K562 (cell line): ENCODE measurements at regions not wholly inside any gene's neighbourhood (a gene's known extent, or its start where the extent isn't known, plus 50 kb on each side); places are given as distances from the start of the nearest gene placed in this dataset.

Experiments used
- ATAC-seq: fragments of 200-7000 bp; cut with Tn5 transposase; 3 replicates; pipeline ENCODE4 v1.9.1; 2020; ENCODE audit warnings: moderate library complexity
- BruUV-seq: library from RNA; stranded (reverse); fragments of 400-500 nt; replicated peaks from 2 replicates; lab custom pipeline; 2021; lab: Mats Ljungman, UMichigan
- CTCF ChIA-PET: fragments of 300-600 bp; formaldehyde crosslinking; extraction: SDS; loops from one replicate; lab custom pipeline; 2021; ENCODE audit warnings: low intra/inter-chr PET ratio; lab: Yijun Ruan, JAX
- POLR2A ChIA-PET: fragments of 300-600, 350-650 bp; sonication (Branson Sonifier 250); formaldehyde crosslinking; extraction: SDS; loops from one replicate; lab custom pipeline; 2021; ENCODE audit warnings: antibody characterized with exemption, inconsistent platforms; lab: Yijun Ruan, JAX
- DNase-seq, 4 experiments: peaks; one replicate each; pipeline versions ENCODE4 v3.0.0 to v3.0.0-alpha.2; 2011 to 2018; ENCODE audit warnings: low spot score in 3 of 4, mixed read lengths in 3 of 4; ENCODE audit errors: extremely low read depth in 1 of 4
- FAIRE-seq: peaks from 2 replicates; lab custom pipeline; 2011; peaks lifted over from hg19 to GRCh38; lab: Jason Lieb, UNC
- H2AFZ ChIP-seq: 2 replicates; pipeline ENCODE4 v1.6.0; 2011; ENCODE audit warnings: low read depth, low read length, control low read depth, inconsistent platforms
- H3K27ac ChIP-seq: fragments of 200-600 bp; 3 replicates; pipeline ENCODE4 v1.8.0; 2011; ENCODE audit warnings: low read depth, mild to moderate bottlenecking, control low read depth, inconsistent platforms, low read length, moderate library complexity, mixed read lengths; ENCODE audit errors: extremely low read depth
- H3K27me3 ChIP-seq, 2 experiments: fragments of 300-600 bp in 1 of 2; 2 replicates in 1 of 2; 3 replicates in 1 of 2; pipeline versions ENCODE4 v1.6.0 to v1.8.0; 2011; ENCODE audit warnings: inconsistent platforms in 2 of 2, low read length in 2 of 2, mild to moderate bottlenecking in 1 of 2, mixed read lengths in 1 of 2, moderate library complexity in 1 of 2; ENCODE audit not compliant: control insufficient read depth in 2 of 2, insufficient read depth in 2 of 2
- H3K36me3 ChIP-seq: fragments of 300-600 bp; 3 replicates; pipeline ENCODE4 v1.8.0; 2011; ENCODE audit warnings: mild to moderate bottlenecking, low read length, inconsistent platforms; ENCODE audit not compliant: control insufficient read depth, insufficient read depth
- H3K4me1 ChIP-seq, 2 experiments: fragments of 200-600 bp in 1 of 2; replicated peaks in 1 of 2; 2 replicates in 1 of 2; 3 replicates in 1 of 2; pipeline versions ENCODE4 v1.5.1 to v1.8.0; 2011; ENCODE audit warnings: inconsistent platforms in 2 of 2, low read length in 2 of 2, mild to moderate bottlenecking in 1 of 2, mixed read lengths in 1 of 2, moderate library complexity in 1 of 2; ENCODE audit not compliant: control insufficient read depth in 2 of 2, insufficient read depth in 2 of 2
- H3K4me2 ChIP-seq: 2 replicates; pipeline ENCODE4 v1.6.1; 2011; ENCODE audit warnings: low read length, control low read depth, inconsistent platforms, mixed read lengths; ENCODE audit not compliant: insufficient read depth
- H3K4me3 ChIP-seq: fragments of 200-600 bp; sonication (generic), shearing (Covaris generic); 2 replicates; pipeline ENCODE4 v1.5.1; 2016; ENCODE audit warnings: control low read depth, inconsistent platforms
- H3K79me2 ChIP-seq: fragments of 200-600 bp; 3 replicates; pipeline ENCODE4 v1.8.0; 2011; ENCODE audit warnings: low read length, inconsistent platforms; ENCODE audit not compliant: control insufficient read depth, insufficient read depth
- H3K9ac ChIP-seq, 2 experiments: 2 replicates each; pipeline versions ENCODE4 v1.6.0 to v1.6.1; 2011; ENCODE audit warnings: low read depth in 2 of 2, low read length in 2 of 2, control low read depth in 1 of 2, inconsistent platforms in 1 of 2, mild to moderate bottlenecking in 1 of 2, mixed read lengths in 1 of 2; ENCODE audit not compliant: insufficient read depth in 1 of 2
- H3K9me1 ChIP-seq: one replicate; pipeline ENCODE4 v1.6.0; 2011; ENCODE audit warnings: inconsistent platforms, mild to moderate bottlenecking, low read length, moderate library complexity; ENCODE audit not compliant: control insufficient read depth, insufficient read depth
- H3K9me3 ChIP-seq: replicated peaks from 2 replicates; pipeline ENCODE4 v1.5.1; 2011; ENCODE audit warnings: low read depth, low read length, inconsistent platforms; ENCODE audit not compliant: control insufficient read depth, insufficient read depth
- H4K20me1 ChIP-seq: replicated peaks from 2 replicates; pipeline ENCODE4 v1.6.1; 2011; ENCODE audit warnings: low read length, inconsistent platforms, mixed read lengths; ENCODE audit not compliant: control insufficient read depth, insufficient read depth
- CCNT2 ChIP-seq: IDR thresholded peaks from 2 replicates; pipeline ENCODE4 v1.6.1; 2011; ENCODE audit warnings: borderline replicate concordance, low read depth, mild to moderate bottlenecking, moderate library complexity, mixed read lengths, low read length; ENCODE audit not compliant: insufficient read length; ENCODE audit errors: extremely low read depth
- ETV1 ChIP-seq: fragments of 450-650 bp; conservative IDR thresholded peaks from 2 replicates; pipeline ENCODE4 v1.6.1; 2016; ENCODE audit warnings: missing genetic modification characterization, control low read depth, low read depth, missing compliant biosample characterization
- FOXA3 ChIP-seq, 2 experiments: fragments of 450-650 bp in 1 of 2; sonication (generic) in 1 of 2; formaldehyde crosslinking; IDR thresholded peaks in 1 of 2; conservative IDR thresholded peaks in 1 of 2; 2 replicates each; pipeline versions ENCODE4 v1.4.0 to v1.8.0; 2020 to 2022; ENCODE audit warnings: mild to moderate bottlenecking in 2 of 2, missing genetic modification reagents in 1 of 2
- JUN ChIP-seq, 2 experiments: sonication (generic) in 1 of 2; formaldehyde crosslinking in 1 of 2; IDR thresholded peaks; 2 replicates each; pipeline versions ENCODE4 v1.6.1 to v1.8.0; 2012 to 2022; ENCODE audit warnings: borderline replicate concordance in 2 of 2, mild to moderate bottlenecking in 2 of 2, improper control_type of control experiment in 1 of 2, low read depth in 1 of 2, low read length in 1 of 2, missing genetic modification reagents in 1 of 2
- JUNB ChIP-seq: fragments of 450-650 bp; formaldehyde crosslinking; conservative IDR thresholded peaks from 2 replicates; pipeline ENCODE4 v1.4.0; 2020; ENCODE audit warnings: mild to moderate bottlenecking
- KDM2B ChIP-seq: fragments of 250-450 bp; sonication (Bioruptor Pico); IDR thresholded peaks from 2 replicates; pipeline ENCODE4 v1.8.0; 2021; ENCODE audit warnings: mild to moderate bottlenecking, moderate library complexity
- MCM5 ChIP-seq: fragments of 450-650 bp; IDR thresholded peaks from 2 replicates; pipeline ENCODE4 v1.6.1; 2016; ENCODE audit warnings: low read depth
- NCOA1 ChIP-seq: fragments of 450-650 bp; IDR thresholded peaks from 2 replicates; pipeline ENCODE4 v1.6.1; 2016; ENCODE audit warnings: low read depth
- POLR2A ChIP-seq: fragments of 450-650 bp; conservative IDR thresholded peaks from 2 replicates; pipeline ENCODE4 v1.6.1; 2016
- SRF ChIP-seq, 2 experiments: fragments of 250-450, 450-650 bp in 1 of 2; sonication (Bioruptor Pico) in 1 of 2; sonication (generic) in 1 of 2; formaldehyde crosslinking; IDR thresholded peaks; 2 replicates each; pipeline versions ENCODE4 v1.5.0 to v1.5.1; 2020 to 2022; ENCODE audit warnings: mild to moderate bottlenecking in 1 of 2, missing genetic modification reagents in 1 of 2
- TGIF2 ChIP-seq: sonication (generic); formaldehyde crosslinking; IDR thresholded peaks from 2 replicates; pipeline ENCODE4 v1.8.1; 2022; ENCODE audit warnings: mild to moderate bottlenecking, missing genetic modification reagents, moderate library complexity
- USF2 ChIP-seq: sonication (generic); formaldehyde crosslinking; IDR thresholded peaks from 2 replicates; pipeline ENCODE4 v1.5.0; 2020; ENCODE audit warnings: missing genetic modification reagents
- ZNF143 ChIP-seq: sonication (generic); formaldehyde crosslinking; IDR thresholded peaks from 2 replicates; pipeline ENCODE4 v1.9.0; 2022; ENCODE audit warnings: mild to moderate bottlenecking, missing genetic modification reagents
- ZNF175 ChIP-seq: fragments of 200-800 bp; sonication (Bioruptor generic); IDR thresholded peaks from 2 replicates; pipeline ENCODE4 v1.6.1; 2016; ENCODE audit warnings: low read depth, mild to moderate bottlenecking, missing genetic modification characterization, missing compliant biosample characterization
- ZNF324 ChIP-seq: fragments of 250-450 bp; sonication (Bioruptor Pico); IDR thresholded peaks from 2 replicates; pipeline ENCODE4 v1.4.0; 2020; ENCODE audit warnings: mild to moderate bottlenecking
- WGBS: fragments of 100-300 bp; shearing (Covaris generic); methylation state at CpG from one replicate; pipeline ENCODE4 v1.1.6; 2016; ENCODE audit warnings: low coverage, mixed read lengths; ENCODE audit not compliant: insufficient coverage; ENCODE audit errors: missing lambda C conversion rate; 5-methylcytosine and 5-hydroxymethylcytosine counted together
- in situ Hi-C: fragments of 300-500 bp; cut with MboI; formaldehyde crosslinking; loops from 4 replicates; pipeline ENCODE4 v1.15.0; 2018; ENCODE audit warnings: inconsistent platforms, mixed read lengths
- intact Hi-C: fragments of 100-400 bp; cut with micrococcal nuclease; formaldehyde crosslinking; loops from 2 replicates; pipeline ENCODE4 v1.14.2; 2022
- TF ChIP-seq, protein P1 (sequence below): fragments of 250-450 bp; sonication (Bioruptor Pico); IDR thresholded peaks from 2 replicates; pipeline ENCODE4 v1.5.0; 2020; ENCODE audit warnings: mild to moderate bottlenecking, borderline replicate concordance
- TF ChIP-seq, protein P2 (sequence below), 2 experiments: IDR thresholded peaks; 2 replicates each; pipeline ENCODE4 v1.6.1; 2012; ENCODE audit warnings: improper control_type of control experiment in 2 of 2, low read depth in 2 of 2, low read length in 2 of 2, borderline replicate concordance in 1 of 2

DNA sequence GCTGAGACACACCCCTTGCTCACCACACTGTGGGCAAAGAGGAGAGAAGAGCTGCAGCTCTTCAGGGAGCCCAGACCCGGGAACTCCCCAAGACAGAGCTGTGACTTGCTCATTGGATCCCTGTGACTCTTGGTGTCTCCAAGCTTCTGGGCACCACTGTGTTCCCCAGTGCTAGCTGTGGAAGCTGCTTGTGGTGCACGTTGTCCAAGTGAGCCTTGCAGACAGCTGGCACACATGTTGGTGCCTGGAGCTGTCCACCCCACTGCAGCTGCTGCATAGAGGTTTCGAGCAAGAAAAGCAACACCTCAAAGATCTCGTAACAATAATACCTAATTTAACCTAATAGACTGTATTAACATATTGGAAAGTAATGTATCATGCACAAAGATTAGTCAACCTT lies 1089.3 kb downstream of the PCDH18 start (continued):
- TF ChIP-seq SRF (CRISPR knock-in tag; IDR thresholded peaks at IDR 0.05) (no peak), CCNT2 (no peak)

DNA sequence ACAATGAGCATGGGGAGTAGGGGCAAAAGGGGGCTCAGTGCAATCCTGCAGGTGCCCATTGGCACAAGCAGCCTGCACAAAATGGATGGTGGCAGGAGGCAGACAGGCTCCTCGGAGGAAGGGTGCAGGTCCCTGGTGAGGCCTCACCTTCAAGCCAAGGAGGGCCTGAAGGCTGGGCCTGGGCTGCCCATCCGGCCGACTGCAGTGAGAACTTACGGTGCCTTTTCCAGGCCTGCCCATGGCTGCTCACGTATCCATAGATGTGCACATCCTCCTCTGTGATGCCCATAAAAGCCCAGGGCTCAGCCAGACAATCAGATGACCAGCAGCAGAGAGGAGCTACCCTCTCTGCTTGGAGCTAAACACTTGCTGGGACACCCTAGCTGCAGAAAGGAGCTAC lies 1089.8 kb downstream of the PCDH18 start:
- H3K4me2 ChIP-seq = no peak overlapping the region
- ChIA-PET CTCF (no interaction called here), POLR2A (no interaction called here)
- H3K9ac ChIP-seq = no peak overlapping the region
- H3K4me1 ChIP-seq = no peaks in the 10 kb centered on the region
- intact Hi-C loops = no loop called here
- no peak for FAIRE-seq
- ATAC-seq = no peak
- no peak for DNase-seq
- H3K79me2 ChIP-seq = no peaks in the 10 kb centered on the region
- no peak overlapping the region for H2AFZ ChIP-seq
- H3K27me3 ChIP-seq = no peaks in the 10 kb centered on the region
- in situ Hi-C loops = no loop called here
- no TSS peak for BruUV-seq
- 0% methylated on average over 2 of the region's 5 CpGs for WGBS
- H3K9me1 ChIP-seq = no peaks in the 10 kb centered on the region
- H3K4me3 ChIP-seq = no peak overlapping the region
- no peaks in the 10 kb centered on the region for H4K20me1 ChIP-seq
- no peaks in the 10 kb centered on the region; the same call in 1 of the 2 replicates for H3K9me3 ChIP-seq
- no peaks in the 10 kb centered on the region for H3K36me3 ChIP-seq
- no peak overlapping the region for H3K27ac ChIP-seq
- TF ChIP-seq ETV1 (tag) (no peak), ZNF175 (CRISPR knock-in tag) (no peak), JUNB (CRISPR knock-in tag) (no peak), NCOA1 (no peak), ZNF324 (CRISPR knock-in tag) (no peak), KDM2B (no peak), FOXA3 (CRISPR knock-in tag; conservative IDR thresholded peaks at IDR 0.05 in 1 of 2, IDR thresholded peaks at IDR 0.05 in 1 of 2) (no peak), POLR2A (no peak), MCM5 (no peak), JUN (IDR thresholded peaks at IDR 0.05; ENCODE audit: borderline replicate concordance, low read depth, low read length) (no peak), JUN (CRISPR knock-in tag; IDR thresholded peaks at IDR 0.05; ENCODE audit: borderline replicate concordance) (no peak), TGIF2 (CRISPR knock-in tag) (no peak), USF2 (no peak), ZNF143 (CRISPR knock-in tag) (no peak)
- TF ChIP-seq, protein P1, sequence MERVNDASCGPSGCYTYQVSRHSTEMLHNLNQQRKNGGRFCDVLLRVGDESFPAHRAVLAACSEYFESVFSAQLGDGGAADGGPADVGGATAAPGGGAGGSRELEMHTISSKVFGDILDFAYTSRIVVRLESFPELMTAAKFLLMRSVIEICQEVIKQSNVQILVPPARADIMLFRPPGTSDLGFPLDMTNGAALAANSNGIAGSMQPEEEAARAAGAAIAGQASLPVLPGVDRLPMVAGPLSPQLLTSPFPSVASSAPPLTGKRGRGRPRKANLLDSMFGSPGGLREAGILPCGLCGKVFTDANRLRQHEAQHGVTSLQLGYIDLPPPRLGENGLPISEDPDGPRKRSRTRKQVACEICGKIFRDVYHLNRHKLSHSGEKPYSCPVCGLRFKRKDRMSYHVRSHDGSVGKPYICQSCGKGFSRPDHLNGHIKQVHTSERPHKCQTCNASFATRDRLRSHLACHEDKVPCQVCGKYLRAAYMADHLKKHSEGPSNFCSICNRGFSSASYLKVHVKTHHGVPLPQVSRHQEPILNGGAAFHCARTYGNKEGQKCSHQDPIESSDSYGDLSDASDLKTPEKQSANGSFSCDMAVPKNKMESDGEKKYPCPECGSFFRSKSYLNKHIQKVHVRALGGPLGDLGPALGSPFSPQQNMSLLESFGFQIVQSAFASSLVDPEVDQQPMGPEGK (CRISPR knock-in tag) = no peak
- TF ChIP-seq, protein P2, sequence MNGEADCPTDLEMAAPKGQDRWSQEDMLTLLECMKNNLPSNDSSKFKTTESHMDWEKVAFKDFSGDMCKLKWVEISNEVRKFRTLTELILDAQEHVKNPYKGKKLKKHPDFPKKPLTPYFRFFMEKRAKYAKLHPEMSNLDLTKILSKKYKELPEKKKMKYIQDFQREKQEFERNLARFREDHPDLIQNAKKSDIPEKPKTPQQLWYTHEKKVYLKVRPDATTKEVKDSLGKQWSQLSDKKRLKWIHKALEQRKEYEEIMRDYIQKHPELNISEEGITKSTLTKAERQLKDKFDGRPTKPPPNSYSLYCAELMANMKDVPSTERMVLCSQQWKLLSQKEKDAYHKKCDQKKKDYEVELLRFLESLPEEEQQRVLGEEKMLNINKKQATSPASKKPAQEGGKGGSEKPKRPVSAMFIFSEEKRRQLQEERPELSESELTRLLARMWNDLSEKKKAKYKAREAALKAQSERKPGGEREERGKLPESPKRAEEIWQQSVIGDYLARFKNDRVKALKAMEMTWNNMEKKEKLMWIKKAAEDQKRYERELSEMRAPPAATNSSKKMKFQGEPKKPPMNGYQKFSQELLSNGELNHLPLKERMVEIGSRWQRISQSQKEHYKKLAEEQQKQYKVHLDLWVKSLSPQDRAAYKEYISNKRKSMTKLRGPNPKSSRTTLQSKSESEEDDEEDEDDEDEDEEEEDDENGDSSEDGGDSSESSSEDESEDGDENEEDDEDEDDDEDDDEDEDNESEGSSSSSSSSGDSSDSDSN (IDR thresholded peaks at IDR 0.05; ENCODE audit: borderline replicate concordance in 1 of 2, low read depth in 2 of 2, low read length in 2 of 2) = no peak
